HEK293 (cell line): ENCODE measurements at regions not wholly inside any gene's neighbourhood (a gene's known extent, or its start where the extent isn't known, plus 50 kb on each side); places are given as distances from the start of the nearest gene placed in this dataset.

Experiments used
- ATF2 ChIP-seq: fragments of 450-650 bp; formaldehyde crosslinking; IDR thresholded peaks from 2 replicates; pipeline ENCODE4 v1.5.1; 2016; ENCODE audit warnings: missing biosample characterization, missing genetic modification characterization, low read depth
- PBX3 ChIP-seq: sonication (generic); formaldehyde crosslinking; IDR thresholded peaks from 2 replicates; pipeline ENCODE4 v1.8.1; 2022; ENCODE audit warnings: mild to moderate bottlenecking, moderate library complexity, missing genetic modification reagents
- TF ChIP-seq, protein P1 (sequence below): fragments of 450-650 bp; formaldehyde crosslinking; IDR thresholded peaks from 2 replicates; pipeline ENCODE4 v1.5.1; 2016; ENCODE audit warnings: missing biosample characterization, missing genetic modification characterization

GRCh38 chr7:46230990-46231305, 309.9 kb upstream of the IGFBP3 start:
- TF ChIP-seq ATF2 (tag by site-specific recombination) (no peak), PBX3 (CRISPR knock-in tag) (no peak)
- TF ChIP-seq, protein P1, sequence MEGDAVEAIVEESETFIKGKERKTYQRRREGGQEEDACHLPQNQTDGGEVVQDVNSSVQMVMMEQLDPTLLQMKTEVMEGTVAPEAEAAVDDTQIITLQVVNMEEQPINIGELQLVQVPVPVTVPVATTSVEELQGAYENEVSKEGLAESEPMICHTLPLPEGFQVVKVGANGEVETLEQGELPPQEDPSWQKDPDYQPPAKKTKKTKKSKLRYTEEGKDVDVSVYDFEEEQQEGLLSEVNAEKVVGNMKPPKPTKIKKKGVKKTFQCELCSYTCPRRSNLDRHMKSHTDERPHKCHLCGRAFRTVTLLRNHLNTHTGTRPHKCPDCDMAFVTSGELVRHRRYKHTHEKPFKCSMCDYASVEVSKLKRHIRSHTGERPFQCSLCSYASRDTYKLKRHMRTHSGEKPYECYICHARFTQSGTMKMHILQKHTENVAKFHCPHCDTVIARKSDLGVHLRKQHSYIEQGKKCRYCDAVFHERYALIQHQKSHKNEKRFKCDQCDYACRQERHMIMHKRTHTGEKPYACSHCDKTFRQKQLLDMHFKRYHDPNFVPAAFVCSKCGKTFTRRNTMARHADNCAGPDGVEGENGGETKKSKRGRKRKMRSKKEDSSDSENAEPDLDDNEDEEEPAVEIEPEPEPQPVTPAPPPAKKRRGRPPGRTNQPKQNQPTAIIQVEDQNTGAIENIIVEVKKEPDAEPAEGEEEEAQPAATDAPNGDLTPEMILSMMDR (tag by site-specific recombination): no peak
